K562 (cell line): ENCODE measurements at regions not wholly inside any gene's neighbourhood (a gene's known extent, or its start where the extent isn't known, plus 50 kb on each side); places are given as distances from the start of the nearest gene placed in this dataset.

Source experiments
- ZFP36 ChIP-seq: fragments of 150-350 bp; IDR thresholded peaks from 2 replicates; pipeline ENCODE4 v1.6.1; 2018; ENCODE audit warnings: low read length, low read depth; ENCODE audit not compliant: partially characterized antibody
- TF ChIP-seq, protein P1 (sequence below): sonication (generic); formaldehyde crosslinking; IDR thresholded peaks from 2 replicates; pipeline ENCODE4 v1.8.1; 2023; ENCODE audit warnings: mild to moderate bottlenecking, missing genetic modification reagents

DNA sequence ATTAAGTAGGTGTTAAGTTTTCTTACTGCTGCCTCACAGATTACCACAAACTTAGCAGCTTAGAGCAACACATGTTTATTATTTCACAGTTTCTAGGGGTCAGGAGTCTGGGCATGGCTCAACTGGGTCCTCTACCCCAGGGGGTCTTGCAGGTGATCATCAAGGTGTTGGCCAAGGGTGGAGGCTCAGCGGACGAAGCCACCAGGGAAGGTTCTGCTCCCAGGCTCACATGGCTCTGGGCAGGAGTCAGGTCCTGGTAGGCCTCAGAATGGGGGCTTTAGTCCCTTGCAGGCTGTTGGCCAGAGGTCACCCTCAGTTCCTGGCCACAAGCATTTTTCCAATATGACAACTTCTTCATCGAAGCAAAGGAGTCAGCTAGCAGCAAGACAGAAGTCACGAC, 362.5 kb downstream of the PREX1 start:
- TF ChIP-seq, protein P1, sequence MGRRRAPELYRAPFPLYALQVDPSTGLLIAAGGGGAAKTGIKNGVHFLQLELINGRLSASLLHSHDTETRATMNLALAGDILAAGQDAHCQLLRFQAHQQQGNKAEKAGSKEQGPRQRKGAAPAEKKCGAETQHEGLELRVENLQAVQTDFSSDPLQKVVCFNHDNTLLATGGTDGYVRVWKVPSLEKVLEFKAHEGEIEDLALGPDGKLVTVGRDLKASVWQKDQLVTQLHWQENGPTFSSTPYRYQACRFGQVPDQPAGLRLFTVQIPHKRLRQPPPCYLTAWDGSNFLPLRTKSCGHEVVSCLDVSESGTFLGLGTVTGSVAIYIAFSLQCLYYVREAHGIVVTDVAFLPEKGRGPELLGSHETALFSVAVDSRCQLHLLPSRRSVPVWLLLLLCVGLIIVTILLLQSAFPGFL (CRISPR knock-in tag): no peak
- no peak for TF ChIP-seq ZFP36
